IMR-90 (cell line): ENCODE measurements at regions not wholly inside any gene's neighbourhood (a gene's known extent, or its start where the extent isn't known, plus 50 kb on each side); places are given as distances from the start of the nearest gene placed in this dataset.

Experiments
- ATAC-seq: fragments of 200-7000 bp; cut with Tn5 transposase; 2 replicates; pipeline ENCODE4 v1.9.1; 2020; ENCODE audit warnings: low read depth, mild to moderate bottlenecking, moderate library complexity
- BruUV-seq: library from RNA; stranded (reverse); fragments of 400-500 nt; replicated peaks from 2 replicates; lab custom pipeline; 2021; lab: Mats Ljungman, UMichigan
- CTCF ChIA-PET: fragments of 300-600 bp; formaldehyde crosslinking; extraction: SDS; loops from one replicate; lab custom pipeline; 2021; ENCODE audit warnings: antibody characterized with exemption; lab: Yijun Ruan, JAX
- POLR2A ChIA-PET: fragments of 300-600 bp; sonication (Branson Sonifier 250); formaldehyde crosslinking; loops from one replicate; lab custom pipeline; 2022; ENCODE audit warnings: antibody characterized with exemption; ENCODE audit not compliant: unreplicated experiment; lab: Charles Lee
- DNase-seq: peaks from one replicate; pipeline ENCODE4 v3.0.0; 2013
- H2AFZ ChIP-seq: replicated peaks from 2 replicates; pipeline ENCODE3; 2013; ENCODE audit warnings: low read length, mild to moderate bottlenecking; ENCODE audit not compliant: poor library complexity
- H2AK5ac ChIP-seq: 2 replicates; pipeline ENCODE4 v1.6.1; 2013; ENCODE audit warnings: low read depth, low read length, inconsistent platforms
- H2AK9ac ChIP-seq: replicated peaks from 2 replicates; pipeline ENCODE3; 2013; ENCODE audit warnings: mild to moderate bottlenecking, low read depth, low read length, moderate library complexity; ENCODE audit not compliant: poor library complexity
- H2BK120ac ChIP-seq: 2 replicates; pipeline ENCODE4 v1.6.1; 2013; ENCODE audit warnings: low read depth, low read length, inconsistent platforms
- H2BK15ac ChIP-seq: 3 replicates; pipeline ENCODE4 v1.6.1; 2013; ENCODE audit warnings: low read depth, low read length, inconsistent platforms
- H2BK20ac ChIP-seq: 2 replicates; pipeline ENCODE4 v1.6.1; 2013; ENCODE audit warnings: low read depth, mild to moderate bottlenecking, inconsistent platforms, low read length, moderate library complexity
- H2BK5ac ChIP-seq: 2 replicates; pipeline ENCODE4 v1.6.1; 2013; ENCODE audit warnings: mild to moderate bottlenecking, low read depth, low read length, inconsistent platforms; ENCODE audit not compliant: poor library complexity, severe bottlenecking
- H3K14ac ChIP-seq: replicated peaks from 2 replicates; pipeline ENCODE4 v1.6.1; 2013; ENCODE audit warnings: low read depth, low read length, inconsistent platforms
- H3K18ac ChIP-seq: 2 replicates; pipeline ENCODE4 v1.6.1; 2013; ENCODE audit warnings: low read depth, low read length, control low read depth
- H3K23ac ChIP-seq: 2 replicates; pipeline ENCODE4 v1.6.1; 2013; ENCODE audit warnings: low read depth, low read length, inconsistent platforms
- H3K27ac ChIP-seq: 2 replicates; pipeline ENCODE4 v1.5.1; 2013; ENCODE audit warnings: mild to moderate bottlenecking, control low read depth, low read length; ENCODE audit not compliant: insufficient read depth
- H3K27me3 ChIP-seq: 2 replicates; pipeline ENCODE4 v1.6.1; 2013; ENCODE audit warnings: low read length; ENCODE audit not compliant: control insufficient read depth, insufficient read depth
- H3K36me3 ChIP-seq: 2 replicates; pipeline ENCODE4 v1.6.1; 2013; ENCODE audit warnings: low read length, mixed read lengths; ENCODE audit not compliant: control insufficient read depth, insufficient read depth
- H3K4ac ChIP-seq: 2 replicates; pipeline ENCODE4 v1.6.1; 2013; ENCODE audit warnings: low read depth, low read length, inconsistent platforms
- H3K4me1 ChIP-seq: 2 replicates; pipeline ENCODE4 v1.6.1; 2013; ENCODE audit warnings: low read length, mixed read lengths; ENCODE audit not compliant: control insufficient read depth, insufficient read depth
- H3K4me2 ChIP-seq: 2 replicates; pipeline ENCODE4 v1.6.1; 2013; ENCODE audit warnings: low read depth, mild to moderate bottlenecking, control low read depth, low read length, moderate library complexity
- H3K4me3 ChIP-seq: 2 replicates; pipeline ENCODE4 v1.5.1; 2013; ENCODE audit warnings: low read depth, mild to moderate bottlenecking, control low read depth, low read length, moderate library complexity; ENCODE audit not compliant: insufficient read depth
- H3K56ac ChIP-seq: 2 replicates; pipeline ENCODE4 v1.6.1; 2013; ENCODE audit warnings: low read length, inconsistent platforms; ENCODE audit not compliant: insufficient read depth; ENCODE audit errors: extremely low read depth
- H3K79me1 ChIP-seq, 2 experiments: 2 replicates each; pipeline ENCODE4 v1.6.1; 2013; ENCODE audit warnings: low read length in 2 of 2, inconsistent platforms in 1 of 2, low read depth in 1 of 2
- H3K9ac ChIP-seq: 2 replicates; pipeline ENCODE4 v1.6.1; 2013; ENCODE audit warnings: low read depth, low read length, control low read depth
- H3K9me1 ChIP-seq: 2 replicates; pipeline ENCODE4 v1.6.1; 2013; ENCODE audit warnings: low read length, inconsistent platforms; ENCODE audit not compliant: insufficient read depth
- H3K9me3 ChIP-seq: 2 replicates; pipeline ENCODE4 v1.6.1; 2013; ENCODE audit warnings: low read length; ENCODE audit not compliant: control insufficient read depth, insufficient read depth
- H4K20me1 ChIP-seq: 2 replicates; pipeline ENCODE4 v1.6.1; 2013; ENCODE audit warnings: low read length, inconsistent platforms; ENCODE audit not compliant: insufficient read depth
- H4K5ac ChIP-seq: 2 replicates; pipeline ENCODE4 v1.6.1; 2013; ENCODE audit warnings: mild to moderate bottlenecking, low read depth, low read length, control low read depth
- H4K8ac ChIP-seq, 2 experiments: 2 replicates each; pipeline ENCODE4 v1.6.1; 2013; ENCODE audit warnings: low read depth in 2 of 2, low read length in 2 of 2, control low read depth in 1 of 2, inconsistent platforms in 1 of 2
- H4K91ac ChIP-seq: 2 replicates; pipeline ENCODE4 v1.6.1; 2013; ENCODE audit warnings: low read depth, low read length, inconsistent platforms; ENCODE audit not compliant: insufficient read depth
- BHLHE40 ChIP-seq: fragments of 150-350 bp; IDR thresholded peaks from 2 replicates; pipeline ENCODE4 v1.6.1; 2016; ENCODE audit warnings: mild to moderate bottlenecking, low read depth, low read length
- CHD1 ChIP-seq: IDR thresholded peaks from 2 replicates; pipeline ENCODE4 v1.6.1; 2012; ENCODE audit warnings: low read depth, low read length, improper control_type of control experiment
- FOS ChIP-seq: fragments of 150-350 bp; IDR thresholded peaks from 2 replicates; pipeline ENCODE4 v1.6.1; 2016; ENCODE audit warnings: low read depth, low read length
- MAFK ChIP-seq: IDR thresholded peaks from 2 replicates; pipeline ENCODE4 v1.6.1; 2012; ENCODE audit warnings: low read depth, low read length, improper control_type of control experiment
- MAZ ChIP-seq: IDR thresholded peaks from 2 replicates; pipeline ENCODE4 v1.6.1; 2012; ENCODE audit warnings: low read depth, mild to moderate bottlenecking, low read length, improper control_type of control experiment, moderate library complexity, borderline replicate concordance
- MXI1 ChIP-seq: IDR thresholded peaks from 2 replicates; pipeline ENCODE4 v1.6.1; 2012; ENCODE audit warnings: low read depth, mild to moderate bottlenecking, low read length, moderate library complexity, borderline replicate concordance
- POLR2A ChIP-seq: IDR thresholded peaks from 2 replicates; pipeline ENCODE4 v1.6.1; 2012; ENCODE audit warnings: mild to moderate bottlenecking, low read depth, low read length
- RAD21 ChIP-seq: IDR thresholded peaks from 2 replicates; pipeline ENCODE4 v1.6.1; 2012; ENCODE audit warnings: low read length, improper control_type of control experiment
- RCOR1 ChIP-seq: IDR thresholded peaks from 2 replicates; pipeline ENCODE4 v1.6.1; 2012; ENCODE audit warnings: mild to moderate bottlenecking, low read length, improper control_type of control experiment; ENCODE audit not compliant: insufficient replicate concordance
- SMC3 ChIP-seq: fragments of 150-350 bp; IDR thresholded peaks from 2 replicates; pipeline ENCODE4 v1.6.1; 2016; ENCODE audit warnings: low read depth, mild to moderate bottlenecking, antibody characterized with exemption, low read length, moderate library complexity
- WGBS, 2 experiments: methylation state at CpG; one replicate each; pipeline versions ENCODE4 v1.1.5 to v1.1.7; 2013; ENCODE audit warnings: missing lambda C conversion rate in 2 of 2; ENCODE audit not compliant: insufficient read length in 1 of 2; ENCODE audit errors: extremely low coverage in 2 of 2; 5-methylcytosine and 5-hydroxymethylcytosine counted together
- dilution Hi-C: fragments of 300-500 bp; cut with HindIII; formaldehyde crosslinking; loops from one replicate; pipeline ENCODE4 v1.14.3; 2018; ENCODE audit warnings: low sequenced_read_pairs; ENCODE audit not compliant: unreplicated experiment
- in situ Hi-C: fragments of 300-500 bp; cut with MboI; formaldehyde crosslinking; loops from 3 replicates; pipeline ENCODE4 v1.14.3; 2019; ENCODE audit warnings: low sequenced_read_pairs, inconsistent platforms, mixed read lengths
- intact Hi-C: fragments of 100-400 bp; cut with micrococcal nuclease; formaldehyde crosslinking; loops from 2 replicates; pipeline ENCODE4 v1.10.0; 2022
- TF ChIP-seq, protein P1 (sequence below): fragments of 150-350 bp; IDR thresholded peaks from 2 replicates; pipeline ENCODE4 v1.6.1; 2016; ENCODE audit warnings: low read depth, mild to moderate bottlenecking, low read length, moderate library complexity, borderline replicate concordance
- TF ChIP-seq, protein P2 (sequence below): conservative IDR thresholded peaks from 2 replicates; pipeline ENCODE4 v1.5.1; 2012; ENCODE audit warnings: mild to moderate bottlenecking, low read depth, low read length, improper control_type of control experiment

DNA sequence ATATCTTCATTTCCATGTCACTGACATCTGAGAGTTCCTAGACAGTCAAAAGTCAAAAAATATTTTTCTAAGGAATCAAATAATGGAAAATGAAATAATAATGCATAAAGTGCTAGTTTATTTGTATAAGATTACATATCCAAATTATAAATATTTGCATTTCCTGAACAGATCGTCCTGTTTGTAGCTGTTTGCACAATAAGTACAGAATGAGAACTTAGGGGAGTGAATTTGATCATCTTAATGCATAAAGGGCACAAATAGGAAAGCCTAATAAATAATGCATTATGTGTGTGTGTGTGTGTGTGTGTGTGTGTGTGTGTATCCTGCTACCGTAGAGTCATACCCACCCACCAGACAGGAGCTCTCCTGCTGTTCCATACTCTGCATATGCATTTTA is 521.0 kb upstream of the EPHA7 start:
- dilution Hi-C loops (no loop called here), intact Hi-C loops (no loop called here)
- no peak overlapping the region for H3K23ac ChIP-seq

More for the DNA sequence above, 521.0 kb upstream of the EPHA7 start:
- Histone ChIP-seq H3K36me3 (no peaks in the 10 kb centered on the region), H2AFZ (no peak overlapping the region), H2AK9ac (no peak overlapping the region), H3K4ac (no peak overlapping the region), H4K20me1 (no peaks in the 10 kb centered on the region), H3K9me1 (no peaks in the 10 kb centered on the region), H2BK15ac (no peak overlapping the region), H3K9ac (no peak overlapping the region), H2AK5ac (no peak overlapping the region), H3K79me1 (no peaks in the 10 kb centered on the region), H3K4me3 (no peak overlapping the region), H3K9me3 (no peaks in the 10 kb centered on the region; the same call in 1 of the 2 replicates), H4K8ac (no peak overlapping the region), H3K14ac (no peak overlapping the region), H4K91ac (no peak overlapping the region), H4K5ac (no peak overlapping the region), H3K27me3 (no peaks in the 10 kb centered on the region), H3K18ac (no peak overlapping the region), H2BK20ac (no peak overlapping the region), H3K4me1 (no peaks in the 10 kb centered on the region), H3K27ac (no peak overlapping the region), H3K4me2 (no peak overlapping the region), H2BK120ac (no peak overlapping the region), H2BK5ac (no peak overlapping the region), H3K56ac (no peak overlapping the region)
- DNase-seq: no peak
- ATAC-seq: no peak
- no CpG with 5 or more reads among the region's 2 CpGs for WGBS, 2 experiments
- BruUV-seq: no TSS peak
- in situ Hi-C loops: no loop called here
- ChIA-PET POLR2A (no interaction called here), CTCF (no interaction called here)
- TF ChIP-seq FOS (no peak), CHD1 (no peak), POLR2A (no peak), SMC3 (no peak), RAD21 (no peak), MAZ (no peak), BHLHE40 (no peak), MXI1 (no peak), RCOR1 (no peak), MAFK (no peak)
- TF ChIP-seq, protein P1, sequence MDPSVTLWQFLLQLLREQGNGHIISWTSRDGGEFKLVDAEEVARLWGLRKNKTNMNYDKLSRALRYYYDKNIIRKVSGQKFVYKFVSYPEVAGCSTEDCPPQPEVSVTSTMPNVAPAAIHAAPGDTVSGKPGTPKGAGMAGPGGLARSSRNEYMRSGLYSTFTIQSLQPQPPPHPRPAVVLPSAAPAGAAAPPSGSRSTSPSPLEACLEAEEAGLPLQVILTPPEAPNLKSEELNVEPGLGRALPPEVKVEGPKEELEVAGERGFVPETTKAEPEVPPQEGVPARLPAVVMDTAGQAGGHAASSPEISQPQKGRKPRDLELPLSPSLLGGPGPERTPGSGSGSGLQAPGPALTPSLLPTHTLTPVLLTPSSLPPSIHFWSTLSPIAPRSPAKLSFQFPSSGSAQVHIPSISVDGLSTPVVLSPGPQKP: no peak
- TF ChIP-seq, protein P2, sequence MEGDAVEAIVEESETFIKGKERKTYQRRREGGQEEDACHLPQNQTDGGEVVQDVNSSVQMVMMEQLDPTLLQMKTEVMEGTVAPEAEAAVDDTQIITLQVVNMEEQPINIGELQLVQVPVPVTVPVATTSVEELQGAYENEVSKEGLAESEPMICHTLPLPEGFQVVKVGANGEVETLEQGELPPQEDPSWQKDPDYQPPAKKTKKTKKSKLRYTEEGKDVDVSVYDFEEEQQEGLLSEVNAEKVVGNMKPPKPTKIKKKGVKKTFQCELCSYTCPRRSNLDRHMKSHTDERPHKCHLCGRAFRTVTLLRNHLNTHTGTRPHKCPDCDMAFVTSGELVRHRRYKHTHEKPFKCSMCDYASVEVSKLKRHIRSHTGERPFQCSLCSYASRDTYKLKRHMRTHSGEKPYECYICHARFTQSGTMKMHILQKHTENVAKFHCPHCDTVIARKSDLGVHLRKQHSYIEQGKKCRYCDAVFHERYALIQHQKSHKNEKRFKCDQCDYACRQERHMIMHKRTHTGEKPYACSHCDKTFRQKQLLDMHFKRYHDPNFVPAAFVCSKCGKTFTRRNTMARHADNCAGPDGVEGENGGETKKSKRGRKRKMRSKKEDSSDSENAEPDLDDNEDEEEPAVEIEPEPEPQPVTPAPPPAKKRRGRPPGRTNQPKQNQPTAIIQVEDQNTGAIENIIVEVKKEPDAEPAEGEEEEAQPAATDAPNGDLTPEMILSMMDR: no peak
